HEK293 (cell line): ENCODE measurements at regions not wholly inside any gene's neighbourhood (a gene's known extent, or its start where the extent isn't known, plus 50 kb on each side); places are given as distances from the start of the nearest gene placed in this dataset.

Source experiments
- CTCF ChIA-PET: fragments of 350-600 bp; formaldehyde crosslinking; extraction: SDS; loops from one replicate; lab custom pipeline; 2021; ENCODE audit warnings: antibody characterized with exemption; lab: Yijun Ruan, JAX
- POLR2A ChIA-PET: fragments of 300-600 bp; formaldehyde crosslinking; extraction: SDS; loops from one replicate; lab custom pipeline; 2020; ENCODE audit warnings: antibody characterized with exemption, inconsistent platforms; lab: Yijun Ruan, JAX
- H3K27ac ChIP-seq: fragments of 200-500 bp; sonication (Bioruptor generic); 2 replicates; pipeline ENCODE4 v1.5.1; 2014; ENCODE audit warnings: low read depth, low read length, control low read depth, inconsistent platforms; ENCODE audit errors: extremely low read depth
- H3K36me3 ChIP-seq, 2 experiments: fragments of 200-500 bp in 1 of 2; sonication (Bioruptor generic) in 1 of 2; 1 replicate in 1 of 2; 2 replicates in 1 of 2; pipeline ENCODE4 v1.5.1; 2014 to 2017; ENCODE audit warnings: inconsistent platforms in 2 of 2, low read length in 2 of 2; ENCODE audit not compliant: control insufficient read depth in 2 of 2, insufficient read depth in 1 of 2
- H3K4me1 ChIP-seq: fragments of 200-500 bp; sonication (Bioruptor generic); 2 replicates; pipeline ENCODE4 v1.5.1; 2014; ENCODE audit warnings: mild to moderate bottlenecking, low read length, inconsistent platforms; ENCODE audit not compliant: control insufficient read depth, insufficient read depth
- H3K4me3 ChIP-seq: 2 replicates; pipeline ENCODE4 v1.5.1; 2011; ENCODE audit warnings: low read depth, mild to moderate bottlenecking, control low read depth, low read length, moderate library complexity
- H3K9me3 ChIP-seq: fragments of 200-500 bp; sonication (Bioruptor generic); 2 replicates; pipeline ENCODE4 v1.5.1; 2014; ENCODE audit warnings: low read depth, low read length, inconsistent platforms; ENCODE audit not compliant: control insufficient read depth, insufficient read depth
- BCL11A ChIP-seq: fragments of 450-650 bp; formaldehyde crosslinking; IDR thresholded peaks from 2 replicates; pipeline ENCODE4 v1.5.1; 2016; ENCODE audit warnings: low read depth, missing biosample characterization, missing genetic modification characterization
- CTCF ChIP-seq: fragments of 450-650 bp; formaldehyde crosslinking; IDR thresholded peaks from 2 replicates; pipeline ENCODE4 v1.5.1; 2016; ENCODE audit warnings: missing biosample characterization, missing genetic modification characterization
- HIC1 ChIP-seq: fragments of 450-650 bp; formaldehyde crosslinking; IDR thresholded peaks from 2 replicates; pipeline ENCODE4 v1.5.1; 2016; ENCODE audit warnings: missing biosample characterization, missing genetic modification characterization
- KLF10 ChIP-seq: fragments of 450-650 bp; IDR thresholded peaks from 2 replicates; pipeline ENCODE4 v1.5.1; 2018; ENCODE audit warnings: missing biosample characterization, mild to moderate bottlenecking, missing genetic modification characterization
- MEIS1 ChIP-seq: sonication (generic); formaldehyde crosslinking; IDR thresholded peaks from 2 replicates; pipeline ENCODE4 v1.8.1; 2022; ENCODE audit warnings: missing genetic modification reagents, mild to moderate bottlenecking, borderline replicate concordance
- PRDM1 ChIP-seq: fragments of 450-650 bp; formaldehyde crosslinking; IDR thresholded peaks from 2 replicates; pipeline ENCODE4; 2016; ENCODE audit warnings: missing biosample characterization, missing genetic modification characterization
- REPIN1 ChIP-seq: fragments of 450-650 bp; formaldehyde crosslinking; IDR thresholded peaks from 2 replicates; pipeline ENCODE4 v1.5.1; 2017; ENCODE audit warnings: missing biosample characterization, missing genetic modification characterization, low read depth
- ZBTB11 ChIP-seq: fragments of 450-650 bp; formaldehyde crosslinking; conservative IDR thresholded peaks from 2 replicates; pipeline ENCODE4 v1.5.1; 2016; ENCODE audit warnings: low read depth, missing biosample characterization, missing genetic modification characterization
- ZBTB7A ChIP-seq: fragments of 450-650 bp; formaldehyde crosslinking; IDR thresholded peaks from 2 replicates; pipeline ENCODE4 v1.5.1; 2016; ENCODE audit warnings: low read depth, missing biosample characterization, missing genetic modification characterization
- ZNF138 ChIP-seq: fragments of 450-650 bp; formaldehyde crosslinking; IDR thresholded peaks from 2 replicates; pipeline ENCODE4 v1.5.1; 2016; ENCODE audit warnings: missing biosample characterization, missing genetic modification characterization, borderline replicate concordance
- ZNF366 ChIP-seq: fragments of 450-650 bp; formaldehyde crosslinking; conservative IDR thresholded peaks from 2 replicates; pipeline ENCODE4 v1.5.1; 2016; ENCODE audit warnings: missing biosample characterization, missing genetic modification characterization
- ZNF394 ChIP-seq: fragments of 450-650 bp; formaldehyde crosslinking; IDR thresholded peaks from 2 replicates; pipeline ENCODE4 v1.5.1; 2016; ENCODE audit warnings: missing biosample characterization, missing genetic modification characterization, mild to moderate bottlenecking, moderate library complexity, borderline replicate concordance
- ZNF521 ChIP-seq: fragments of 450-650 bp; formaldehyde crosslinking; IDR thresholded peaks from 2 replicates; pipeline ENCODE4 v1.5.1; 2017; ENCODE audit warnings: missing biosample characterization, mild to moderate bottlenecking, missing genetic modification characterization
- ZNF555 ChIP-seq: fragments of 450-650 bp; formaldehyde crosslinking; conservative IDR thresholded peaks from 2 replicates; pipeline ENCODE4 v1.5.1; 2017; ENCODE audit warnings: missing biosample characterization, mild to moderate bottlenecking, missing genetic modification characterization, inconsistent platforms
- ZNF624 ChIP-seq: fragments of 450-650 bp; formaldehyde crosslinking; IDR thresholded peaks from 2 replicates; pipeline ENCODE4 v1.5.1; 2017; ENCODE audit warnings: missing biosample characterization, missing genetic modification characterization
- ZNF626 ChIP-seq: fragments of 450-650 bp; sonication (Bioruptor Pico); formaldehyde crosslinking; IDR thresholded peaks from 2 replicates; pipeline ENCODE4 v1.5.1; 2018; ENCODE audit warnings: missing biosample characterization, missing genetic modification characterization, inconsistent platforms
- ZNF639 ChIP-seq: fragments of 450-650 bp; formaldehyde crosslinking; IDR thresholded peaks from 2 replicates; pipeline ENCODE4 v1.5.1; 2016; ENCODE audit warnings: missing biosample characterization, missing genetic modification characterization
- ZNF645 ChIP-seq: fragments of 450-650 bp; formaldehyde crosslinking; IDR thresholded peaks from 2 replicates; pipeline ENCODE4; 2016; ENCODE audit warnings: missing biosample characterization, missing genetic modification characterization
- ZNF654 ChIP-seq: fragments of 450-650 bp; formaldehyde crosslinking; IDR thresholded peaks from 2 replicates; pipeline ENCODE4 v1.5.1; 2016; ENCODE audit warnings: low read depth, missing biosample characterization, missing genetic modification characterization
- ZNF707 ChIP-seq: fragments of 450-650 bp; formaldehyde crosslinking; IDR thresholded peaks from 2 replicates; pipeline ENCODE4 v1.5.1; 2016; ENCODE audit warnings: missing biosample characterization, missing genetic modification characterization

- no peak for TF ChIP-seq HIC1 (tag by site-specific recombination)
- no peak for TF ChIP-seq ZBTB11 (tag by site-specific recombination)
- TF ChIP-seq, all 188 proteins: peak for 0
These were observed 1431.6 kb upstream of the TENM3 start (continued) for GRCh38 chr4:180811556-180811955.

- Histone ChIP-seq H3K27ac (no peak overlapping the region), H3K9me3 (no peaks in the 10 kb centered on the region), H3K4me3 (no peak overlapping the region), H3K36me3 (no peaks in the 10 kb centered on the region), H3K4me1 (no peaks in the 10 kb centered on the region)
- TF ChIP-seq ZNF138 (tag by site-specific recombination), result no peak
- TF ChIP-seq ZNF654 (tag by site-specific recombination), result no peak
- no peak for TF ChIP-seq ZNF626 (tag by site-specific recombination)
- TF ChIP-seq ZNF624 (tag by site-specific recombination), result no peak
- no peak for TF ChIP-seq REPIN1 (tag by site-specific recombination)
- TF ChIP-seq ZNF366 (tag by site-specific recombination), result no peak
- no peak for TF ChIP-seq KLF10
- TF ChIP-seq ZNF394, result no peak
- TF ChIP-seq ZNF645 (tag by site-specific recombination), result no peak
- TF ChIP-seq ZNF639, result no peak
- ChIA-PET POLR2A (no interaction called here), CTCF (interaction anchor here (0.7 kb wide), 1 partner anchor 688 kb away, joined by 3 read pairs; no protein-coding TSS in a partner anchor)
These were observed 1430.4 kb upstream of the TENM3 start for GRCh38 chr4:180812783-180813182.

GRCh38 chr4:180814875-180815417, 1428.3 kb upstream of the TENM3 start:
- ChIA-PET POLR2A (no interaction called here), CTCF (no interaction called here)
- H3K4me3 ChIP-seq, result no peak overlapping the region
- H3K4me1 ChIP-seq, result no peaks in the 10 kb centered on the region
- no peaks in the 10 kb centered on the region for H3K36me3 ChIP-seq
- no peaks in the 10 kb centered on the region for H3K9me3 ChIP-seq
- H3K27ac ChIP-seq, result no peak overlapping the region
- no peak for TF ChIP-seq CTCF (tag by site-specific recombination)
- TF ChIP-seq ZBTB7A (tag by site-specific recombination), result no peak
- TF ChIP-seq ZNF521 (tag by site-specific recombination), result no peak
- no peak for TF ChIP-seq ZNF555 (tag by site-specific recombination)
- no peak for TF ChIP-seq ZNF707
- TF ChIP-seq PRDM1 (tag by site-specific recombination), result no peak
- TF ChIP-seq BCL11A (tag by site-specific recombination), result no peak
- TF ChIP-seq MEIS1 (CRISPR knock-in tag), result no peak
